ENCODE measurements at regions not wholly inside any gene's neighbourhood (a gene's known extent, or its start where the extent isn't known, plus 50 kb on each side); places are given as distances from the start of the nearest gene placed in this dataset.

DNA sequence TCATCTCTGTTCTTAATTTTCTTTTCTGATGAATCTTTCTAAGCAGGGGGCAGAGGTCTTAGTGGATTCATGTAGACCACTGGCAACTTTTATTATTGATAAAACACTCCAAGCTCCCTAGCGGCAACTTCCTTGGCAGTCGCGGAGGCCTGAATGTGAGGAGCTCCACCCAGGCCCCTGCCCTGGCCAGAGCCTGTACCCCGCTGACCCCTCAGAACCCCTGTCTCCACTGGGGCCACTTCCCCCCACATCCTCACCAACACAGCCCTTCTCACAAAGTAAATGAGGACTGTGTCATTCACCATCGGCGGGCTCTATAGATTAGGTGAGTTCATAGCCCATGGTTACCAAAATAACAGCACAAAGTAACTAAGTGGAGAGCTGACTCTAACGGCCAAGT is 111.6 kb downstream of the TPRA1 start:
- Histone ChIP-seq H3K27ac (ENCODE audit: insufficient read length, low read depth, low read length) (no peak overlapping the region), H3K79me2 (ENCODE audit: insufficient read depth, low read length) (no peaks in the 10 kb centered on the region), H3K4ac (ENCODE audit: low read depth, low read length) (no peak overlapping the region), H2AK5ac (ENCODE audit: insufficient read length, low read length) (no peak overlapping the region), H3K14ac (ENCODE audit: insufficient read depth, low read length) (no peak overlapping the region), H3K27me3 (ENCODE audit: insufficient read depth, low read length) (no peaks in the 10 kb centered on the region), H4K5ac (ENCODE audit: insufficient read length, low read depth, low read length) (no peak overlapping the region), H3K79me1 (ENCODE audit: insufficient read depth, low read depth, low read length, poor library complexity, severe bottlenecking) (no peaks in the 10 kb centered on the region), H4K91ac (ENCODE audit: insufficient read length, low read depth, low read length) (no peak overlapping the region), H3K4me1 (ENCODE audit: insufficient read depth, low read length) (no peaks in the 10 kb centered on the region), H3K23me2 (ENCODE audit: insufficient read length, low read depth, low read length, poor library complexity, severe bottlenecking) (no peaks in the 10 kb centered on the region), H2BK20ac (ENCODE audit: low read depth, low read length, poor library complexity, severe bottlenecking) (no peak overlapping the region), H3T11ph (ENCODE audit: low read length) (no peak overlapping the region), H2AFZ (ENCODE audit: low read length) (no peak overlapping the region), H2BK120ac (ENCODE audit: low read depth, low read length, poor library complexity, severe bottlenecking) (no peak overlapping the region), H3K9me3 (ENCODE audit: control insufficient read depth, low read depth, low read length) (no peaks in the 10 kb centered on the region), H2BK15ac (ENCODE audit: low read depth, low read length) (no peak overlapping the region), H3K18ac (ENCODE audit: insufficient read length, low read depth, low read length) (no peak overlapping the region), H3K56ac (ENCODE audit: insufficient read length, low read depth, low read length) (no peak overlapping the region), H4K20me1 (ENCODE audit: control insufficient read depth, insufficient read depth, insufficient read length) (no peaks in the 10 kb centered on the region), H3K4me2 (ENCODE audit: insufficient read depth, insufficient read length, low read length) (no peak overlapping the region), H2BK5ac (ENCODE audit: insufficient read length, low read length) (no peak overlapping the region), H2BK12ac (ENCODE audit: insufficient read length, low read depth, low read length) (no peak overlapping the region), H3K9ac (ENCODE audit: extremely low read depth, insufficient read length, low read length) (no peak overlapping the region), H4K8ac (replicated peaks; ENCODE audit: insufficient read length, low read depth, low read length) (no peak overlapping the region), H3K23ac (ENCODE audit: insufficient read length, low read depth, low read length) (no peak overlapping the region)
- H3K27me3 Mint-ChIP-seq (ENCODE audit: low read depth), result peaks cover 8% of the 10 kb centered on the region
- no peaks in the 10 kb centered on the region for H3K9me3 Mint-ChIP-seq
- no peak overlapping the region for H3K4me3 Mint-ChIP-seq
- WGBS (ENCODE audit: extremely low coverage, insufficient read length, low lambda C conversion rate), result no CpG with 5 or more reads among the region's 7 CpGs
- no peak for DNase-seq
- no peaks in the 10 kb centered on the region for H3K36me3 Mint-ChIP-seq (ENCODE audit: insufficient read depth in 1 of 3, low read depth in 3 of 3)
- H3K27ac Mint-ChIP-seq, result no peak overlapping the region
- peaks cover 11 to 24% of the 10 kb centered on the region in 2 experiments for H3K4me1 Mint-ChIP-seq
- TF ChIP-seq, protein P1, sequence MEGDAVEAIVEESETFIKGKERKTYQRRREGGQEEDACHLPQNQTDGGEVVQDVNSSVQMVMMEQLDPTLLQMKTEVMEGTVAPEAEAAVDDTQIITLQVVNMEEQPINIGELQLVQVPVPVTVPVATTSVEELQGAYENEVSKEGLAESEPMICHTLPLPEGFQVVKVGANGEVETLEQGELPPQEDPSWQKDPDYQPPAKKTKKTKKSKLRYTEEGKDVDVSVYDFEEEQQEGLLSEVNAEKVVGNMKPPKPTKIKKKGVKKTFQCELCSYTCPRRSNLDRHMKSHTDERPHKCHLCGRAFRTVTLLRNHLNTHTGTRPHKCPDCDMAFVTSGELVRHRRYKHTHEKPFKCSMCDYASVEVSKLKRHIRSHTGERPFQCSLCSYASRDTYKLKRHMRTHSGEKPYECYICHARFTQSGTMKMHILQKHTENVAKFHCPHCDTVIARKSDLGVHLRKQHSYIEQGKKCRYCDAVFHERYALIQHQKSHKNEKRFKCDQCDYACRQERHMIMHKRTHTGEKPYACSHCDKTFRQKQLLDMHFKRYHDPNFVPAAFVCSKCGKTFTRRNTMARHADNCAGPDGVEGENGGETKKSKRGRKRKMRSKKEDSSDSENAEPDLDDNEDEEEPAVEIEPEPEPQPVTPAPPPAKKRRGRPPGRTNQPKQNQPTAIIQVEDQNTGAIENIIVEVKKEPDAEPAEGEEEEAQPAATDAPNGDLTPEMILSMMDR (conservative IDR thresholded peaks at IDR 0.05), result no peak
